CD14-positive monocyte (primary cell): ENCODE measurements at regions not wholly inside any gene's neighbourhood (a gene's known extent, or its start where the extent isn't known, plus 50 kb on each side); places are given as distances from the start of the nearest gene placed in this dataset.
"Not testable (repeated sequence)": the region's sequence is repeated elsewhere in the genome, so short reads cannot be mapped to it uniquely, and the experiment has no call there.

Experiments used
- DNase-seq, 3 donors: peaks; one replicate each; pipeline ENCODE4 v3.0.0-alpha.2; 2011 to 2022
- H2AFZ ChIP-seq: 2 replicates; pipeline ENCODE4 v1.6.0; 2012; ENCODE audit warnings: mild to moderate bottlenecking, low read depth, low read length, inconsistent platforms; ENCODE audit not compliant: insufficient read depth, poor library complexity, severe bottlenecking
- H3K27ac ChIP-seq, 2 donors: 1 replicate in 1 of 2; 2 replicates in 1 of 2; pipeline ENCODE4 v1.5.1; 2012 to 2013; ENCODE audit warnings: low read length in 2 of 2, control low read depth in 1 of 2, inconsistent platforms in 1 of 2, low read depth in 1 of 2, mild to moderate bottlenecking in 1 of 2
- H3K27me3 ChIP-seq, 2 donors: one replicate each; pipeline versions ENCODE4 v1.6.0 to v1.6.1; 2011 to 2013; ENCODE audit warnings: low read length in 2 of 2; ENCODE audit not compliant: control insufficient read depth in 2 of 2, insufficient read depth in 2 of 2
- H3K36me3 ChIP-seq, 2 donors: replicated peaks in 1 of 2; 1 replicate in 1 of 2; 2 replicates in 1 of 2; pipeline versions ENCODE4 v1.5.1 to v1.6.1; 2012 to 2013; ENCODE audit warnings: low read length in 2 of 2, control low read depth in 1 of 2, inconsistent platforms in 1 of 2, mild to moderate bottlenecking in 1 of 2; ENCODE audit not compliant: insufficient read depth in 2 of 2, control insufficient read depth in 1 of 2
- H3K4me1 ChIP-seq, 2 donors: 1 replicate in 1 of 2; 2 replicates in 1 of 2; pipeline versions ENCODE4 v1.5.1 to v1.6.1; 2012 to 2013; ENCODE audit warnings: low read length in 2 of 2, control low read depth in 1 of 2, inconsistent platforms in 1 of 2, mild to moderate bottlenecking in 1 of 2, moderate library complexity in 1 of 2; ENCODE audit not compliant: insufficient read depth in 2 of 2, control insufficient read depth in 1 of 2
- H3K4me2 ChIP-seq: replicated peaks from 2 replicates; pipeline ENCODE3; 2012; ENCODE audit warnings: low read length, moderate library complexity, mild to moderate bottlenecking; ENCODE audit not compliant: poor library complexity, severe bottlenecking; ENCODE audit errors: extremely low read depth
- H3K4me3 ChIP-seq, 3 experiments: fragments of 200-600 bp in 1 of 3; sonication (generic) in 1 of 3; replicated peaks in 1 of 3; 1 replicate in 2 of 3; 2 replicates in 1 of 3; pipeline ENCODE4 v1.5.1; 2011 to 2013; ENCODE audit warnings: low read length in 3 of 3, mild to moderate bottlenecking in 3 of 3, control low read depth in 2 of 3, low read depth in 2 of 3, inconsistent platforms in 1 of 3, moderate library complexity in 1 of 3
- H3K79me2 ChIP-seq: 2 replicates; pipeline ENCODE4 v1.6.0; 2012; ENCODE audit warnings: mild to moderate bottlenecking, control low read depth, inconsistent platforms, low read length, moderate library complexity; ENCODE audit not compliant: insufficient read depth
- H3K9ac ChIP-seq: 2 replicates; pipeline ENCODE4 v1.6.0; 2017; ENCODE audit warnings: low read length, mild to moderate bottlenecking; ENCODE audit not compliant: insufficient read depth, poor library complexity, severe bottlenecking
- H3K9me3 ChIP-seq, 2 donors: replicated peaks in 1 of 2; 1 replicate in 1 of 2; 2 replicates in 1 of 2; pipeline versions ENCODE4 v1.5.1 to v1.6.1; 2012 to 2013; ENCODE audit warnings: low read length in 2 of 2, control low read depth in 1 of 2; ENCODE audit not compliant: control insufficient read depth in 1 of 2, insufficient read depth in 1 of 2
- H4K20me1 ChIP-seq: 2 replicates; pipeline ENCODE4 v1.6.0; 2012; ENCODE audit warnings: mild to moderate bottlenecking, low read length, control low read depth, moderate library complexity; ENCODE audit not compliant: insufficient read depth
- H3K27ac Mint-ChIP-seq, 7 donors: one replicate each; pipeline ENCODE4 v1.8.0; 2020; ENCODE audit warnings: mild to moderate bottlenecking in 7 of 7, mixed read lengths in 7 of 7, moderate library complexity in 6 of 7, inconsistent platforms in 2 of 7
- H3K27me3 Mint-ChIP-seq, 3 donors: one replicate each; pipeline ENCODE4 v1.8.0; 2021 to 2022; ENCODE audit warnings: low read depth in 3 of 3, mild to moderate bottlenecking in 3 of 3, mixed read lengths in 3 of 3, moderate library complexity in 3 of 3, inconsistent platforms in 1 of 3
- H3K36me3 Mint-ChIP-seq, 2 donors: one replicate each; pipeline ENCODE4 v1.8.0; 2020; ENCODE audit warnings: mixed read lengths in 2 of 2, inconsistent platforms in 1 of 2, mild to moderate bottlenecking in 1 of 2
- H3K4me1 Mint-ChIP-seq: one replicate; pipeline ENCODE4 v1.8.0; 2020; ENCODE audit warnings: mild to moderate bottlenecking, mixed read lengths
- H3K4me3 Mint-ChIP-seq, 2 donors: one replicate each; pipeline ENCODE4 v1.8.0; 2020; ENCODE audit warnings: mild to moderate bottlenecking in 2 of 2, mixed read lengths in 2 of 2, moderate library complexity in 1 of 2
- H3K9me3 Mint-ChIP-seq, 7 donors: one replicate each; pipeline ENCODE4 v1.8.0; 2020 to 2022; ENCODE audit warnings: mixed read lengths in 7 of 7, mild to moderate bottlenecking in 6 of 7, moderate library complexity in 6 of 7, inconsistent platforms in 2 of 7
- CTCF ChIP-seq: fragments of 200-600 bp; IDR thresholded peaks from one replicate; pipeline ENCODE4 v1.8.0; 2022; ENCODE audit warnings: antibody characterized with exemption, mild to moderate bottlenecking
- WGBS: methylation state at CpG from one replicate; pipeline ENCODE4 v1.1.5; 2013; ENCODE audit warnings: missing lambda C conversion rate; ENCODE audit not compliant: insufficient coverage; 5-methylcytosine and 5-hydroxymethylcytosine counted together
- intact Hi-C, 2 donors: fragments of 100-400 bp; cut with micrococcal nuclease; formaldehyde crosslinking; loops; one replicate each; pipeline versions ENCODE4 v1.15.0 to v1.15.1; 2023

- H3K4me3 Mint-ChIP-seq, H3K27me3 ChIP-seq, H3K36me3 ChIP-seq, H3K4me1 Mint-ChIP-seq, H3K4me3 ChIP-seq, H3K27ac ChIP-seq, H3K36me3 Mint-ChIP-seq, H3K9ac ChIP-seq, H3K4me2 ChIP-seq, H2AFZ ChIP-seq, H3K27ac Mint-ChIP-seq, intact Hi-C loops, DNase-seq, H3K4me1 ChIP-seq, H3K79me2 ChIP-seq, H3K9me3 Mint-ChIP-seq, H3K27me3 Mint-ChIP-seq, H3K9me3 ChIP-seq, H4K20me1 ChIP-seq: not testable (repeated sequence)
- WGBS: 100% methylated on average over 1 of the region's 11 CpGs
These were observed 74.5 kb downstream of the DAPL1 start for GRCh38 chr2:158869609-158870008.

DNA sequence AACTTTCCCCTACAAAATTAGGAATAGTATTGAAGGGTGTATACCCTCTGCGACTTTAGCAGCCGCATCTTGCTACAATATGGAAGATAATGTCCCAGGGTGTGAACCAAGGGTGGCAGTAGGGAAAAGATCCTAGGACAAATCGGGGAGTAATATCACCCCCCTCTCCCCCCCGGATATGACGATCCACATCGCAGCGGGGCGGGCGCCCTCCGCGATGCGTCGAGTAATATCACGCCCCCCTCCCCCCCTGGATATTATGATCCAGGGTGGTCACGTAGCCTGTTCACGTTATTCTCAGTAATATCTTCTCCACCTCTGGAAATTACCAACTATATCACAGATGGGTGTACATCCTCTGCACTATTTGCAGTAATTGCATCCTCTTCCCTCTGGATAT lies 82.9 kb downstream of the DAPL1 start:
- no peak overlapping the region for H3K4me3 ChIP-seq
- intact Hi-C loops: no loop called here
- no peaks in the 10 kb centered on the region for H3K4me1 ChIP-seq
- Mint-ChIP-seq H3K4me3 (no peak overlapping the region), H3K27ac (no peak overlapping the region), H3K9me3 (peaks cover 0 to 2% (median 0%) of the 10 kb centered on the region in 7 donors), H3K36me3 (no peaks in the 10 kb centered on the region), H3K27me3 (peaks cover 0 to 6% (median 4%) of the 10 kb centered on the region in 3 donors), H3K4me1 (no peaks in the 10 kb centered on the region)
- no peaks in the 10 kb centered on the region for H3K79me2 ChIP-seq
- 100% methylated on average over 3 of the region's 16 CpGs for WGBS
- H2AFZ ChIP-seq: no peak overlapping the region
- H3K27me3 ChIP-seq: no peaks in the 10 kb centered on the region
- no peaks in the 10 kb centered on the region for H3K9me3 ChIP-seq
- H3K27ac ChIP-seq: no peak overlapping the region
- no peaks in the 10 kb centered on the region for H4K20me1 ChIP-seq
- H3K9ac ChIP-seq: no peak overlapping the region
- H3K36me3 ChIP-seq: no peaks in the 10 kb centered on the region
- DNase-seq: no peak
- no peak overlapping the region for H3K4me2 ChIP-seq
- TF ChIP-seq CTCF: no peak
